Retina (tissue), 1 donor: ENCODE measurements at regions not wholly inside any gene's neighbourhood (a gene's known extent, or its start where the extent isn't known, plus 50 kb on each side); places are given as distances from the start of the nearest gene placed in this dataset.
"Not testable (repeated sequence)": the region's sequence is repeated elsewhere in the genome, so short reads cannot be mapped to it uniquely, and the experiment has no call there.

ENCODE experiments used
- DNase-seq: peaks from one replicate; pipeline ENCODE4 v3.0.0-alpha.2; 2016

GRCh38 chrX:35416782-35417181 is 381.4 kb upstream of the MAGEB16 start:
- DNase-seq: no peak

GRCh38 chrX:35432056-35432455 is 366.1 kb upstream of the MAGEB16 start:
- DNase-seq: no peak

- no peak for DNase-seq
Observed at GRCh38 chrX:35439034-35439660, 359.0 kb upstream of the MAGEB16 start.

- no peak for DNase-seq
Observed at GRCh38 chrX:35439692-35440091, 358.4 kb upstream of the MAGEB16 start.

- DNase-seq: no peak
Observed at GRCh38 chrX:35442421-35442820, 355.7 kb upstream of the MAGEB16 start.

- DNase-seq: not testable (repeated sequence)
Observed at GRCh38 chrX:35443091-35443582, 355.0 kb upstream of the MAGEB16 start.

GRCh38 chrX:35444671-35445355 is 353.3 kb upstream of the MAGEB16 start:
- DNase-seq: no peak

GRCh38 chrX:35445912-35446311 is 352.2 kb upstream of the MAGEB16 start:
- DNase-seq: no peak

GRCh38 chrX:35456891-35457290 is 341.3 kb upstream of the MAGEB16 start:
- DNase-seq: no peak

GRCh38 chrX:35458142-35458541 is 340.0 kb upstream of the MAGEB16 start:
- no peak for DNase-seq

GRCh38 chrX:35461164-35461563 is 337.0 kb upstream of the MAGEB16 start:
- no peak for DNase-seq

- DNase-seq: not testable (repeated sequence)
Observed at GRCh38 chrX:35496671-35497070, 301.5 kb upstream of the MAGEB16 start.

GRCh38 chrX:35497453-35497852 is 300.7 kb upstream of the MAGEB16 start:
- not testable (repeated sequence) for DNase-seq

- DNase-seq: no peak
Observed at GRCh38 chrX:35499071-35499862, 298.9 kb upstream of the MAGEB16 start.

- no peak for DNase-seq
Observed at GRCh38 chrX:35507701-35508100, 290.4 kb upstream of the MAGEB16 start.

GRCh38 chrX:35548003-35548402 is 250.1 kb upstream of the MAGEB16 start:
- not testable (repeated sequence) for DNase-seq

GRCh38 chrX:35557916-35558315 is 240.2 kb upstream of the MAGEB16 start:
- no peak for DNase-seq

- DNase-seq: no peak
Observed at GRCh38 chrX:35561985-35562384, 236.2 kb upstream of the MAGEB16 start.

GRCh38 chrX:35562395-35562794 is 235.7 kb upstream of the MAGEB16 start:
- DNase-seq: no peak

GRCh38 chrX:35590210-35590609 is 207.9 kb upstream of the MAGEB16 start:
- no peak for DNase-seq

- not testable (repeated sequence) for DNase-seq
Observed at GRCh38 chrX:35611562-35611961, 186.6 kb upstream of the MAGEB16 start.

- DNase-seq: no peak
Observed at GRCh38 chrX:35617836-35618235, 180.3 kb upstream of the MAGEB16 start.

GRCh38 chrX:35622040-35622439 is 176.1 kb upstream of the MAGEB16 start:
- no peak for DNase-seq

- DNase-seq: no peak
Observed at GRCh38 chrX:35622601-35623000, 175.5 kb upstream of the MAGEB16 start.
